GM13977 (cell line): ENCODE measurements at regions not wholly inside any gene's neighbourhood (a gene's known extent, or its start where the extent isn't known, plus 50 kb on each side); places are given as distances from the start of the nearest gene placed in this dataset.

Experiments used
- DNase-seq: peaks from one replicate; pipeline ENCODE4 v3.0.0; 2012; ENCODE audit warnings: low spot score
- in situ Hi-C: fragments of 300-500 bp; cut with MboI; formaldehyde crosslinking; loops from one replicate; pipeline ENCODE4 v1.12.0; 2022; ENCODE audit warnings: low sequenced_read_pairs, low pct_unique_long_range_greater_than_20kb, mixed read lengths, inconsistent platforms; ENCODE audit not compliant: unreplicated experiment
- TF ChIP-seq, protein P1 (sequence below): IDR thresholded peaks from 2 replicates; pipeline ENCODE4 v1.5.1; 2012; ENCODE audit warnings: mild to moderate bottlenecking, control low read depth; ENCODE audit not compliant: insufficient read depth; ENCODE audit errors: extremely low read depth, missing control alignments

DNA sequence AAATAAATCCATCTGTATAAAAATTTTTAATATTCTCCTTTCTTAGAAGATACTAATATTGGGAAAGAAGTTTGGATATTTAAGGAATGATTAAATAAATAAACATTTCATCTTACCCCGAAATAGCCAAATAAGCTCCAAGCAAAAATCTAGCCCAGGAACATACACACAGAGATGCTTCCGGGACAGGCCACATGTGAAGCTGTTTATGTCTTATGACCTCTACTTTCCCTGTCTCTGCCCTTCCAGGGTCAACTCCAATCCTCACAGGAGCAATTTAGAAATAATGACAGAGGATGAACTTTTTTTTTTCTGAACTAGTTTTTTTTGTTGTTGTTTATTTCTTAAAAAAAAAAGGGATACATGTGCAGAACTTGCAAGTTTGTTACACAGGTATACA lies 89.4 kb downstream of the BTG1 start:
- TF ChIP-seq, protein P1, sequence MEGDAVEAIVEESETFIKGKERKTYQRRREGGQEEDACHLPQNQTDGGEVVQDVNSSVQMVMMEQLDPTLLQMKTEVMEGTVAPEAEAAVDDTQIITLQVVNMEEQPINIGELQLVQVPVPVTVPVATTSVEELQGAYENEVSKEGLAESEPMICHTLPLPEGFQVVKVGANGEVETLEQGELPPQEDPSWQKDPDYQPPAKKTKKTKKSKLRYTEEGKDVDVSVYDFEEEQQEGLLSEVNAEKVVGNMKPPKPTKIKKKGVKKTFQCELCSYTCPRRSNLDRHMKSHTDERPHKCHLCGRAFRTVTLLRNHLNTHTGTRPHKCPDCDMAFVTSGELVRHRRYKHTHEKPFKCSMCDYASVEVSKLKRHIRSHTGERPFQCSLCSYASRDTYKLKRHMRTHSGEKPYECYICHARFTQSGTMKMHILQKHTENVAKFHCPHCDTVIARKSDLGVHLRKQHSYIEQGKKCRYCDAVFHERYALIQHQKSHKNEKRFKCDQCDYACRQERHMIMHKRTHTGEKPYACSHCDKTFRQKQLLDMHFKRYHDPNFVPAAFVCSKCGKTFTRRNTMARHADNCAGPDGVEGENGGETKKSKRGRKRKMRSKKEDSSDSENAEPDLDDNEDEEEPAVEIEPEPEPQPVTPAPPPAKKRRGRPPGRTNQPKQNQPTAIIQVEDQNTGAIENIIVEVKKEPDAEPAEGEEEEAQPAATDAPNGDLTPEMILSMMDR = no peak
- no peak for DNase-seq
- in situ Hi-C loops = no loop called here

DNA sequence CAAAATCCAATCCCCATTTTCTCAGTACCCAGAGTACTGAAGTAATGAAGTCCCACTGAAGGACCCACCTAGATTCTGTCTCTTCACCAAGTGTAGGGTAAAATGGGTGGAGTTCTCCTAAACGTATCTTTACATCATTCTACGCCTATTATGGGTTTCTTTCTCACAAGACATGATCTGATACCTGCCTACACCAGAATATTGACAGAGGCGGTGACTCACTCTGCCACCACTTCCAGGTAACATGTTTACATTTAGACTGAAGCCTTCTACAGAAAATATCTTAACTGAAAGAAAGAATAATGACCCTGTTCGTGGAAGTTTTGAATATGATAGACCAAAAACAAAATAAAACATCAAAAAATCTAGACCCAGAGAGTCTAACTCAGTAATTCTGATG lies 89.8 kb downstream of the BTG1 start:
- no peak for DNase-seq
- TF ChIP-seq, protein P1 = no peak
- in situ Hi-C loops = no loop called here

DNA sequence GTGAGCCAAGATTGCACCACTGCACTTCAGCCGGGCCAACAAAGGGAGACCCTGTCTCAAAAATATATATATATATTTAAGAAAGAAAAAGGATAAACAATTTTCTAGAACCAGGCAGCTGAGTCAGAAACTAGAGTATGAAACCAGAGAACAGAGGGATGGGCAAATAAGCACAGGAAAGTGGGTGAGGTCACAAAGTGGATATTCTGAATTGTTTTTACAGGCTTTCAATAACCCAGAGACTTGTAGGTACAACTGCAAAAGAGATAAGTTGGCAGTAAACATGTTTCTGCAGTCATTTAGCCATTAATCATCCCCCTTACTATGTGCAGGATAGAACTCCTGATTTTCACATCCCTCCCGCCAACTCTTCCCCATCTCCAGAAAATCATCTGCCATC lies 94.2 kb downstream of the BTG1 start:
- DNase-seq = no peak
- TF ChIP-seq, protein P1 = no peak
- in situ Hi-C loops = no loop called here

DNA sequence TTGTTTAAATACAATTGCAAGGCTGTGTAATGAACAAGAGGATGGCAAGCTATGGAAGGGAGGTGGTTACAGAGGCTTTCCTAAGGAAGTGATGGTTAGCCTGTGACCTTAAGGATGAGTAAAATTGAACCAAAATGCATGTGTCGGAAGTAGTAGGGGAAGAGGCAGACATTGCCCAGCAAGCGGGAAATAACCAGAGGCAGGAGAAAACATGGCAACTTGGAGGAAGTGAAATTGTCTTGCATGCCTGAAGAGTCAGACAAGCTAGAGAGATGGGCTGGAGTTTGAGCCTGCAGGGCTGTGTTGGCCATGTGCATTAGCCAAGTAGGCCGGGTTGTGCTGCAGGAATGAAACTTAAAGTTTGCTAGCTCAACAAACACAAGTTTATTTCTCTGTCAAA lies 96.2 kb downstream of the BTG1 start:
- no peak for DNase-seq
- TF ChIP-seq, protein P1 = no peak
- in situ Hi-C loops = no loop called here

DNA sequence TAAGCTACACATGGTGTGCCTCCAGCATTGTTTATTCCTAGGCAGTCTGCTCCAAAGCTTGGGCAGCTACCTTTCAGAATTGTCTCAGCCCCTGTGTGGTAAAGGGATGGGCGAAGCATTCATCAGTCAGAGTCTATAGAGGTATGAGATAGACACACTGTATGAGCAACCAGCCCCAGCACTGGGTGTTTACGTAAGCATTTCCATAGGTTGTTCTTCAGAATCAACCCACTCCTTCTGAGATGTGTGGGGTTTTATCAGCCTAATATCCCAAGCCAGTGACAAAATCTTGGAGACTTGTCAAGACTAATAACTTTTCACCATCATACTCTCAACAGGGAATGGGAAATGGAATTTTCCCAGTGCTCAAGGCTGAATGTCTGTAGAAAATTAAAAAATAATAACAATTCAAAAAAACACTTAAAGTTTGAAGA lies 98.2 kb downstream of the BTG1 start:
- TF ChIP-seq, protein P1 = no peak
- in situ Hi-C loops = no loop called here
- no peak for DNase-seq

DNA sequence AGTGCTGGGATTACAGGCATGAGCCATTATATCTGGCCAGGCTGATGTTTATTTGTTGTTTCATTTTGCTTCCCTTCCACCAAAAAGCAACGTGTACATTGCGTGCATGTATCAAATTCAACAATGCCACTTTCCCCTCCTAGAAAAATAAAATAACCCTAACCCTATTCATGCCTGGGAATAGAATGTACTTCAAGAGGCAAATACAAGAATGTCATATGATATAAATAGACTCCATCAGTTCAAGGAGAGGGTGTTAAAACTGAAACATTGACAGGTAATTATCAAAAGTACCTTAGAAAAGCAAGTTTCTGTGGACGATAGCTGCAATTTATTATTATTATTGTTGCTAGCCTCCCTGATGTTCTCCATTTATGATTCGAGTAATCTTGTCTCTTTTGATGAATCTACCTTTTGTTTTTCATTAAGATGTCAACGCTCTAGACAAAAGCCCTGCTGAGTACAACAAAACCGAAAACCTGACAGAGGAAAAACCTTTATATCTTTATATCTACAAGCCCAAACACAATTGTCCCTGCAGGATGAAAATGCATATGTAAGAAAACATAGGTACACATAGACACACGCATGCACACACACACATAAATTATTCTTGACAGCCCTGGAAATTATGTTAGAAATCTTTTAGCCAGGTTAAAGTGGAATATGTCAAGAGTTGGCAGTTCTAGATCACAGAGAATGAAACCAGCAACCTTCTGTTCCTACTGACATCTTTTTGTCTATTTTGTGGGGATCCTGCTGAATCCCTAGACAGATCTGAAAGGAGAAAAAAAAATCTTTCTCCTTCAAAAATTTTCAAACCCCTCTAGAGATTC lies 98.9 kb downstream of the BTG1 start:
- TF ChIP-seq, protein P1 = no peak
- DNase-seq = no peak
- in situ Hi-C loops = no loop called here
